NB4 (cell line): ENCODE measurements at regions not wholly inside any gene's neighbourhood (a gene's known extent, or its start where the extent isn't known, plus 50 kb on each side); places are given as distances from the start of the nearest gene placed in this dataset.

ENCODE experiments used
- MAX ChIP-seq: IDR thresholded peaks from 2 replicates; pipeline ENCODE4 v1.6.1; 2011; ENCODE audit warnings: low read depth, low read length
- MYC ChIP-seq: IDR thresholded peaks from 2 replicates; pipeline ENCODE4 v1.6.1; 2011; ENCODE audit warnings: low read depth, low read length
- POLR2A ChIP-seq: IDR thresholded peaks from 2 replicates; pipeline ENCODE4 v1.6.1; 2011; ENCODE audit warnings: mild to moderate bottlenecking; ENCODE audit not compliant: insufficient read length; ENCODE audit errors: extremely low read depth
- TF ChIP-seq, protein P1 (sequence below): IDR thresholded peaks from one replicate; pipeline ENCODE4 v1.5.1; 2012; ENCODE audit warnings: low read depth, low read length

DNA sequence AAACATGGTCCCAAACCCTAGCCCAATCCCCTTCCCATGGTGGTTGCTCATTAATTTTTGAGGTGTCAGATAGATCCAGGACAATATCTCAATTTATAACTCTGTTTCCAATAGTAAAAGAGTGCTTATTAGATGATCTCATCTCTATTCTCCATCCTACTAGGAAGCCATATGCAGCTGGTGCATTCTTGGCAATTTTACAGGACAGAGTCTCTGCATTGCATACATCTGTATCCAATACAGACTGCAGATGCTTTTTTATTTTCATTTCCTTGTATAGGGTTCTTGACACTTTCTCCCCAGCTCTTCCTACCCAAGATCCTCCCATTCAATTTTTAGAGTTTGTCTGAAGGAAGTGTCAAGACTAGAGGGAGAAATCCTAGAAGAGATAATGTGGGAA, 194.8 kb upstream of the DPH6 start:
- TF ChIP-seq, protein P1, sequence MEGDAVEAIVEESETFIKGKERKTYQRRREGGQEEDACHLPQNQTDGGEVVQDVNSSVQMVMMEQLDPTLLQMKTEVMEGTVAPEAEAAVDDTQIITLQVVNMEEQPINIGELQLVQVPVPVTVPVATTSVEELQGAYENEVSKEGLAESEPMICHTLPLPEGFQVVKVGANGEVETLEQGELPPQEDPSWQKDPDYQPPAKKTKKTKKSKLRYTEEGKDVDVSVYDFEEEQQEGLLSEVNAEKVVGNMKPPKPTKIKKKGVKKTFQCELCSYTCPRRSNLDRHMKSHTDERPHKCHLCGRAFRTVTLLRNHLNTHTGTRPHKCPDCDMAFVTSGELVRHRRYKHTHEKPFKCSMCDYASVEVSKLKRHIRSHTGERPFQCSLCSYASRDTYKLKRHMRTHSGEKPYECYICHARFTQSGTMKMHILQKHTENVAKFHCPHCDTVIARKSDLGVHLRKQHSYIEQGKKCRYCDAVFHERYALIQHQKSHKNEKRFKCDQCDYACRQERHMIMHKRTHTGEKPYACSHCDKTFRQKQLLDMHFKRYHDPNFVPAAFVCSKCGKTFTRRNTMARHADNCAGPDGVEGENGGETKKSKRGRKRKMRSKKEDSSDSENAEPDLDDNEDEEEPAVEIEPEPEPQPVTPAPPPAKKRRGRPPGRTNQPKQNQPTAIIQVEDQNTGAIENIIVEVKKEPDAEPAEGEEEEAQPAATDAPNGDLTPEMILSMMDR, result no peak
- no peak for TF ChIP-seq MAX
- TF ChIP-seq POLR2A, result no peak
- TF ChIP-seq MYC, result no peak
